ENCODE measurements at regions not wholly inside any gene's neighbourhood (a gene's known extent, or its start where the extent isn't known, plus 50 kb on each side); places are given as distances from the start of the nearest gene placed in this dataset.

DNA sequence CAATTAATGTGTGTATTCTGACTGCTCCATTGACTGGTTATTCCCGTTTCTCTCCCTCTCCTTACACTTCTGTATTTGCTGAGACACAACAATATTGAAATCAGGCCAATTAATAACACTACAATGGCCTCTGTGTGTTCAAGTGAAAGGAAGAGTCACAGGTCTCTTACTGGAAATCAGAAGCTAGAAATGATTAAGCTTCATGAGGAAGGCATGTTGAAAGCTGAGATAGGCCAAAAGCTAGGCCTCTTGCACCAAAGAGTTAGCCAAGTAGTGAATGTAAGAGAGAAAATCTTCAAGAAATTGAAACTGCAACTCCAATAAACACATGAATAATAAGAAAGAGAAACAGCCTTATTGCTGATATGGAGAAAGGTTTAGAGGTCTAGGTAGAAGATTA lies 489.5 kb upstream of the CITED2 start:
- no peak overlapping the region for H3K4me3 Mint-ChIP-seq
- peaks cover 4% of the 10 kb centered on the region for H3K4me1 Mint-ChIP-seq
- peaks cover 14% of the 10 kb centered on the region for H3K9me3 Mint-ChIP-seq

DNA sequence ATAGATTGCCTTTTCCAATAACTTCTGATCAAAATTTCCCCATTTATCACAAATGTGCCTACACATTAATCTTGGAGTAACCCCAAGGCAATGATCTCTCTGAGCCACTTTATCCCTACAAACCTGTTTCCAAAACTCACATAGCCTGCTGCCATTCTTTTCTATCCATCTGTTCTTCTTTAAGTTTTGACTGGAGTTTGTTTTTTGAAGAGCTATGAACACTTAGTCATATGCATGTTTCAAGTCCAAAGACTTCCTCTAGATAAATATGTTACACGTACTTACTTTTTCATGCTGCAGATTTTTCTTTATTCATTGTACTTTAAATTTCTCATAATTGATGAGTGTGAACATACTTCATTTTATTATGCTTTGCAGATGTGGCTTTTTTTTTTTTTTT lies 488.9 kb upstream of the CITED2 start:
- Mint-ChIP-seq H3K4me3 (no peak overlapping the region), H3K36me3 (ENCODE audit: low read depth) (no peaks in the 10 kb centered on the region), H3K27ac (ENCODE audit: unreplicated experiment) (no peak overlapping the region), H3K27me3 (ENCODE audit: low read depth) (no peaks in the 10 kb centered on the region), H3K9me3 (peaks cover 14% of the 10 kb centered on the region), H3K4me1 (peaks cover 4% of the 10 kb centered on the region)
- no peak for TF ChIP-seq CTCF (conservative IDR thresholded peaks at IDR 0.05)
- DNase-seq (ENCODE audit: low read depth, low spot score), result no peak

More for the DNA sequence above, 489.5 kb upstream of the CITED2 start:
- no peak for DNase-seq (ENCODE audit: low read depth, low spot score)
- Mint-ChIP-seq H3K27me3 (ENCODE audit: low read depth) (no peaks in the 10 kb centered on the region), H3K36me3 (ENCODE audit: low read depth) (no peaks in the 10 kb centered on the region), H3K27ac (ENCODE audit: unreplicated experiment) (no peak overlapping the region)
- no peak for TF ChIP-seq CTCF (conservative IDR thresholded peaks at IDR 0.05)

- peaks cover 14% of the 10 kb centered on the region for H3K9me3 Mint-ChIP-seq
- H3K36me3 Mint-ChIP-seq (ENCODE audit: low read depth), result no peaks in the 10 kb centered on the region
- no peak overlapping the region for H3K4me3 Mint-ChIP-seq
- TF ChIP-seq CTCF (conservative IDR thresholded peaks at IDR 0.05), result no peak
- DNase-seq (ENCODE audit: low read depth, low spot score), result no peak
- H3K27me3 Mint-ChIP-seq (ENCODE audit: low read depth), result no peaks in the 10 kb centered on the region
- H3K4me1 Mint-ChIP-seq, result peaks cover 4% of the 10 kb centered on the region
- H3K27ac Mint-ChIP-seq (ENCODE audit: unreplicated experiment), result no peak overlapping the region
Measured at GRCh38 chr6:139862311-139862710, 487.9 kb upstream of the CITED2 start.

- peaks cover 24% of the 10 kb centered on the region for H3K4me1 Mint-ChIP-seq
Measured at GRCh38 chr6:139860203-139860602, 485.8 kb upstream of the CITED2 start.

DNA sequence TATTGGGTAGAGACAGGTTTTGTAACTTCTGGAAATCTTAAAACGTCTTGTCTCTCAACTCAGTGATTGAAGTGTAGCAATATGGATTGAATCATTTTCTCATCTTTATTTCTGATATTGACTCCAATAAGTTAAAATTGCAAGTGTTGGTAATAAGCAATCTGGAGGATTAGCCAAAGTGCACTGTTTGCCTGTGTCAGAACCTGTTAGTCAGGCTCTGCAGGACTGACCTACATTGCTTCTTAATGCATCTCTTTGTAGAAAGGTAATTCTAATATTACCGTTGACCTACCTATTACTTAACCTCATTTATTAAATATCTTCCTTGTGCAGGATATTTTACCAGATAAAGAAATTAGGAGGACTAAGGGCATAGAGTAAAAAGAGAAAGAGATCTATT lies 484.0 kb upstream of the CITED2 start:
- no peaks in the 10 kb centered on the region for H3K27me3 Mint-ChIP-seq (ENCODE audit: low read depth)
- H3K27ac Mint-ChIP-seq (ENCODE audit: unreplicated experiment), result no peak overlapping the region
- H3K36me3 Mint-ChIP-seq (ENCODE audit: low read depth), result no peaks in the 10 kb centered on the region
- TF ChIP-seq CTCF (conservative IDR thresholded peaks at IDR 0.05), result no peak
- DNase-seq (ENCODE audit: low read depth, low spot score), result no peak
- H3K9me3 Mint-ChIP-seq, result peaks cover 8% of the 10 kb centered on the region
- no peak overlapping the region for H3K4me3 Mint-ChIP-seq
- peaks cover 38% of the 10 kb centered on the region for H3K4me1 Mint-ChIP-seq

More at GRCh38 chr6:139860203-139860602, 485.8 kb upstream of the CITED2 start:
- Mint-ChIP-seq H3K4me3 (no peak overlapping the region), H3K27me3 (ENCODE audit: low read depth) (no peaks in the 10 kb centered on the region), H3K9me3 (peaks cover 11% of the 10 kb centered on the region), H3K27ac (ENCODE audit: unreplicated experiment) (no peak overlapping the region), H3K36me3 (ENCODE audit: low read depth) (no peaks in the 10 kb centered on the region)
- TF ChIP-seq CTCF (conservative IDR thresholded peaks at IDR 0.05), result no peak
- no peak for DNase-seq (ENCODE audit: low read depth, low spot score)

GRCh38 chr6:139857143-139857542 lies 482.7 kb upstream of the CITED2 start:
- Mint-ChIP-seq H3K27ac (ENCODE audit: unreplicated experiment) (no peak overlapping the region), H3K9me3 (peaks cover under 1% of the 10 kb centered on the region), H3K36me3 (ENCODE audit: low read depth) (no peaks in the 10 kb centered on the region), H3K4me3 (no peak overlapping the region), H3K4me1 (peaks cover 47% of the 10 kb centered on the region), H3K27me3 (ENCODE audit: low read depth) (no peaks in the 10 kb centered on the region)
- DNase-seq (ENCODE audit: low read depth, low spot score), result no peak
- no peak for TF ChIP-seq CTCF (conservative IDR thresholded peaks at IDR 0.05)

All from neural crest cell (in vitro differentiated cells).